ENCODE measurements at regions not wholly inside any gene's neighbourhood (a gene's known extent, or its start where the extent isn't known, plus 50 kb on each side); places are given as distances from the start of the nearest gene placed in this dataset.
A peak's percentile ranks its signal among the peaks of the same experiment; 100 is the strongest.

DNA sequence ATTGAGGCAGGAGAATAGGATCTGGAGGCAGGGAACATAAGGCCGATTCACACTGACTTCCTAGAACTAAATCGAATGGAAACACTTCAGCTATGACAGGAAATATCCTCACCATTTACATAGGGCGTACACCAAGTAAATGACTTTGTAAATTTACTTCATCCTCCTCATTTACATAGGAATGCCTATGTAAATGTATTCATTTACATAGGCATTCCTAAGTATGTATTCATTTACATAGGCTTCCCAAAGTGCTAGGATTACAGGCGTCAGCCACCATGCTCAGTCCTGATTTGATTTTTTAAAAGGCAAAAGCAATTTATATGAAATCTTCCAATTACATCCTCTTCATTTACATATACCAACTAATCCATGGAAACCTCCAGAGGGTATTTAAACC, 133.1 kb upstream of the RFC3 start:
- ChIA-PET POLR2A (no interaction called here), CTCF (no interaction called here)
- Mint-ChIP-seq H3K27ac (no peak overlapping the region), H3K4me1 (no peaks in the 10 kb centered on the region), H3K36me3 (peaks cover 66% of the 10 kb centered on the region), H3K9me3 (peaks cover 69% of the 10 kb centered on the region), H3K4me3 (no peak overlapping the region), H3K27me3 (ENCODE audit: low read depth) (no peaks in the 10 kb centered on the region)
- DNase-seq (ENCODE audit: low spot score) (no peak), ATAC-seq (peak; percentile 60)
- no peak for TF ChIP-seq OVOL2 (CRISPR knock-in tag; IDR thresholded peaks at IDR 0.05; ENCODE audit: borderline replicate concordance)
- TF ChIP-seq SMAD4 (CRISPR knock-in tag; IDR thresholded peaks at IDR 0.05), result no peak
- no peak for TF ChIP-seq PRDM15 (CRISPR knock-in tag; IDR thresholded peaks at IDR 0.05)
- TF ChIP-seq, protein P1, sequence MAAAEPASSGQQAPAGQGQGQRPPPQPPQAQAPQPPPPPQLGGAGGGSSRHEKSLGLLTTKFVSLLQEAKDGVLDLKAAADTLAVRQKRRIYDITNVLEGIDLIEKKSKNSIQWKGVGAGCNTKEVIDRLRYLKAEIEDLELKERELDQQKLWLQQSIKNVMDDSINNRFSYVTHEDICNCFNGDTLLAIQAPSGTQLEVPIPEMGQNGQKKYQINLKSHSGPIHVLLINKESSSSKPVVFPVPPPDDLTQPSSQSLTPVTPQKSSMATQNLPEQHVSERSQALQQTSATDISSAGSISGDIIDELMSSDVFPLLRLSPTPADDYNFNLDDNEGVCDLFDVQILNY (CRISPR knock-in tag; IDR thresholded peaks at IDR 0.05), result no peak
- TF ChIP-seq, protein P2, sequence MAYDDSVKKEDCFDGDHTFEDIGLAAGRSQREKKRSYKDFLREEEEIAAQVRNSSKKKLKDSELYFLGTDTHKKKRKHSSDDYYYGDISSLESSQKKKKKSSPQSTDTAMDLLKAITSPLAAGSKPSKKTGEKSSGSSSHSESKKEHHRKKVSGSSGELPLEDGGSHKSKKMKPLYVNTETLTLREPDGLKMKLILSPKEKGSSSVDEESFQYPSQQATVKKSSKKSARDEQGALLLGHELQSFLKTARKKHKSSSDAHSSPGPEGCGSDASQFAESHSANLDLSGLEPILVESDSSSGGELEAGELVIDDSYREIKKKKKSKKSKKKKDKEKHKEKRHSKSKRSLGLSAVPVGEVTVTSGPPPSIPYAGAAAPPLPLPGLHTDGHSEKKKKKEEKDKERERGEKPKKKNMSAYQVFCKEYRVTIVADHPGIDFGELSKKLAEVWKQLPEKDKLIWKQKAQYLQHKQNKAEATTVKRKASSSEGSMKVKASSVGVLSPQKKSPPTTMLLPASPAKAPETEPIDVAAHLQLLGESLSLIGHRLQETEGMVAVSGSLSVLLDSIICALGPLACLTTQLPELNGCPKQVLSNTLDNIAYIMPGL (CRISPR knock-in tag; IDR thresholded peaks at IDR 0.05), result no peak
- TF ChIP-seq, protein P3, sequence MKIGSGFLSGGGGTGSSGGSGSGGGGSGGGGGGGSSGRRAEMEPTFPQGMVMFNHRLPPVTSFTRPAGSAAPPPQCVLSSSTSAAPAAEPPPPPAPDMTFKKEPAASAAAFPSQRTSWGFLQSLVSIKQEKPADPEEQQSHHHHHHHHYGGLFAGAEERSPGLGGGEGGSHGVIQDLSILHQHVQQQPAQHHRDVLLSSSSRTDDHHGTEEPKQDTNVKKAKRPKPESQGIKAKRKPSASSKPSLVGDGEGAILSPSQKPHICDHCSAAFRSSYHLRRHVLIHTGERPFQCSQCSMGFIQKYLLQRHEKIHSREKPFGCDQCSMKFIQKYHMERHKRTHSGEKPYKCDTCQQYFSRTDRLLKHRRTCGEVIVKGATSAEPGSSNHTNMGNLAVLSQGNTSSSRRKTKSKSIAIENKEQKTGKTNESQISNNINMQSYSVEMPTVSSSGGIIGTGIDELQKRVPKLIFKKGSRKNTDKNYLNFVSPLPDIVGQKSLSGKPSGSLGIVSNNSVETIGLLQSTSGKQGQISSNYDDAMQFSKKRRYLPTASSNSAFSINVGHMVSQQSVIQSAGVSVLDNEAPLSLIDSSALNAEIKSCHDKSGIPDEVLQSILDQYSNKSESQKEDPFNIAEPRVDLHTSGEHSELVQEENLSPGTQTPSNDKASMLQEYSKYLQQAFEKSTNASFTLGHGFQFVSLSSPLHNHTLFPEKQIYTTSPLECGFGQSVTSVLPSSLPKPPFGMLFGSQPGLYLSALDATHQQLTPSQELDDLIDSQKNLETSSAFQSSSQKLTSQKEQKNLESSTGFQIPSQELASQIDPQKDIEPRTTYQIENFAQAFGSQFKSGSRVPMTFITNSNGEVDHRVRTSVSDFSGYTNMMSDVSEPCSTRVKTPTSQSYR (CRISPR knock-in tag; IDR thresholded peaks at IDR 0.05), result no peak
- TF ChIP-seq E2F1 (CRISPR knock-in tag; IDR thresholded peaks at IDR 0.05), result no peak
- no peak for TF ChIP-seq JAZF1 (CRISPR knock-in tag; IDR thresholded peaks at IDR 0.05)
- TF ChIP-seq KAT7 (CRISPR knock-in tag; IDR thresholded peaks at IDR 0.05; ENCODE audit: borderline replicate concordance), result no peak

DNA sequence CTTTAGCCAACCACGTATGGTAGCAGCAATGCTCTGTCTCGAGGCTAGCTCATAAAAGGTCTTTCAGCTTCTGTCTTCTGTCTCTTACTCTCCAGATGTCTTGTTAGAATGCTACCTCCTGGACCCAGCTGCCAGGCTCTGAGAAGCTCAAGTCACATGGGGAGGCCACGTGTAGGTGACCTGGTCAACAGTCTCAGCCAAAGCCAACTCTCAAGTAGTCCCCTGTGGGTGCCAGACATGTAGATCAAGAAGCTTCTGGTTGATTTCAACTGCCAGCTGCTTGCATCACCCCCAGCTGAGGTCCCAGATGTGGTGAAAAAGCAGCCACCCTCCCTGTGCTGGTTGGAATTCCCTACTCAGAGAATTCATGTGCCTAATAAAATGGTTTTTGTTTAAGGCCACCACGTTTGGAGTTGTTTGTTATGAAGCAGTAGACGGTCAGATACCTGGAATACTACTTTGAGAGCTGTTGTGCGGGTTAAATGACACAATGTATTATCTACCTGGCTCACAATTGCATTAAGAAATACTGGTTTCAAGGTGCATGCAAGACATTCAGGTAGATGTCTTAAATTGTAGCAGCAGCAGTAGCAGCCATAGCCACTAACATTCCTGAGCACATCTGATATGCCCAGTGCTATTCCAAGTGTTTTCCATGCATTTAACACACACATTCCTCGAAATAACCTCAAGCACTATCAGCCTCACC, 131.0 kb upstream of the RFC3 start:
- peaks cover 3% of the 10 kb centered on the region; the same call in 1 of the 2 replicates for H3K4me1 Mint-ChIP-seq
- CTCF ChIA-PET, result no interaction called here
- H3K36me3 Mint-ChIP-seq, result peaks cover 69% of the 10 kb centered on the region
- ATAC-seq, result no peak
- DNase-seq (ENCODE audit: low spot score), result no peak
- peaks cover 67% of the 10 kb centered on the region for H3K9me3 Mint-ChIP-seq
- TF ChIP-seq, protein P2 (CRISPR knock-in tag; IDR thresholded peaks at IDR 0.05), result no peak
- no peak for TF ChIP-seq JUN (CRISPR knock-in tag; IDR thresholded peaks at IDR 0.05)
- POLR2A ChIA-PET, result no interaction called here
- no peaks in the 10 kb centered on the region for H3K27me3 Mint-ChIP-seq (ENCODE audit: low read depth)
- H3K4me3 Mint-ChIP-seq, result no peak overlapping the region
- no peak overlapping the region for H3K27ac Mint-ChIP-seq
